GM12878 (cell line): ENCODE measurements at regions not wholly inside any gene's neighbourhood (a gene's known extent, or its start where the extent isn't known, plus 50 kb on each side); places are given as distances from the start of the nearest gene placed in this dataset.

Experiments
- ATAC-seq: fragments of 200-7000 bp; cut with Tn5 transposase; 3 replicates; pipeline ENCODE4 v1.9.1; 2020; ENCODE audit warnings: mild to moderate bottlenecking, moderate library complexity
- BruUV-seq: library from RNA; stranded (reverse); fragments of 400-500 nt; replicated peaks from 2 replicates; lab custom pipeline; 2021; lab: Mats Ljungman, UMichigan
- CTCF ChIA-PET: fragments of 300-600 bp; sonication (Branson Sonifier 250); formaldehyde crosslinking; extraction: SDS; loops from one replicate; lab custom pipeline; 2021; ENCODE audit warnings: inconsistent platforms; lab: Yijun Ruan, JAX
- POLR2A ChIA-PET: fragments of 350-600 bp; formaldehyde crosslinking; extraction: SDS; loops from one replicate; lab custom pipeline; 2021; ENCODE audit warnings: inconsistent platforms; lab: Charles Lee
- RAD21 ChIA-PET: fragments of 300-600 bp; sonication (Branson Sonifier 250); formaldehyde crosslinking; loops from one replicate; lab custom pipeline; 2023; ENCODE audit warnings: antibody characterized with exemption; ENCODE audit not compliant: unreplicated experiment; lab: Charles Lee
- SMC1A ChIA-PET: fragments of 300-600 bp; sonication (Branson Sonifier 250); formaldehyde crosslinking; loops from one replicate; lab custom pipeline; 2023; ENCODE audit not compliant: unreplicated experiment, uncharacterized antibody; lab: Charles Lee
- DNase-seq: peaks from one replicate; pipeline ENCODE4 v3.0.0-alpha.2; 2011; ENCODE audit warnings: low read depth, low spot score
- FAIRE-seq: peaks from 3 replicates; lab custom pipeline; 2011; peaks lifted over from hg19 to GRCh38; lab: Jason Lieb, UNC
- H2AFZ ChIP-seq: 2 replicates; pipeline ENCODE4 v1.6.0; 2011; ENCODE audit warnings: low read depth, low read length, control low read depth; ENCODE audit not compliant: control insufficient read depth
- H3K27ac ChIP-seq: 2 replicates; pipeline ENCODE4 v1.5.1; 2011; ENCODE audit warnings: control low read depth; ENCODE audit not compliant: control insufficient read depth, insufficient read depth
- H3K27me3 ChIP-seq, 2 experiments: replicated peaks in 1 of 2; 2 replicates each; pipeline versions ENCODE4 v1.6.0 to v1.6.1; 2011; ENCODE audit warnings: low read length in 1 of 2; ENCODE audit not compliant: control insufficient read depth in 2 of 2, insufficient read depth in 2 of 2
- H3K36me3 ChIP-seq, 2 experiments: 2 replicates each; pipeline ENCODE4 v1.5.1; 2011; ENCODE audit warnings: low read length in 1 of 2; ENCODE audit not compliant: control insufficient read depth in 2 of 2, insufficient read depth in 2 of 2
- H3K4me1 ChIP-seq: 2 replicates; pipeline ENCODE4 v1.6.1; 2011; ENCODE audit warnings: mild to moderate bottlenecking, low read length, moderate library complexity, mixed read lengths; ENCODE audit not compliant: control insufficient read depth, insufficient read depth
- H3K4me2 ChIP-seq: 2 replicates; pipeline ENCODE4 v1.6.0; 2011; ENCODE audit warnings: control low read depth; ENCODE audit not compliant: control insufficient read depth, insufficient read depth
- H3K4me3 ChIP-seq: fragments of 200-600 bp; sonication (generic); 2 replicates; pipeline ENCODE4 v1.5.1; 2016
- H3K79me2 ChIP-seq: 2 replicates; pipeline ENCODE4 v1.6.0; 2011; ENCODE audit warnings: low read length; ENCODE audit not compliant: control insufficient read depth, insufficient read depth
- H3K9ac ChIP-seq: 2 replicates; pipeline ENCODE4 v1.8.0; 2011; ENCODE audit warnings: low read length, control low read depth, mixed read lengths; ENCODE audit not compliant: control insufficient read depth, insufficient read depth
- H3K9me3 ChIP-seq: replicated peaks from 3 replicates; pipeline ENCODE4 v1.5.1; 2011; ENCODE audit warnings: mild to moderate bottlenecking, low read length; ENCODE audit not compliant: control insufficient read depth, insufficient read depth
- H4K20me1 ChIP-seq: 2 replicates; pipeline ENCODE4 v1.6.0; 2011; ENCODE audit not compliant: control insufficient read depth, insufficient read depth
- ASH2L ChIP-seq: fragments of 300-600, 200-600 bp; sonication (generic); IDR thresholded peaks from 2 replicates; pipeline ENCODE4 v1.6.1; 2017; ENCODE audit warnings: low read depth, mild to moderate bottlenecking, borderline replicate concordance
- BRCA1 ChIP-seq: IDR thresholded peaks from 2 replicates; pipeline ENCODE4 v1.6.1; 2011; ENCODE audit warnings: low read depth, low read length, improper control_type of control experiment
- CBX3 ChIP-seq: fragments of 200-600 bp; sonication (generic); IDR thresholded peaks from 2 replicates; pipeline ENCODE4 v1.6.1; 2016; ENCODE audit warnings: low read depth, borderline replicate concordance
- CEBPB ChIP-seq, 2 experiments: fragments of 150-350 bp in 1 of 2; IDR thresholded peaks; 2 replicates each; pipeline ENCODE4 v1.6.1; 2012 to 2014; ENCODE audit warnings: low read depth in 2 of 2, low read length in 2 of 2, borderline replicate concordance in 1 of 2, inconsistent platforms in 1 of 2
- NR2C2 ChIP-seq: IDR thresholded peaks from 2 replicates; pipeline ENCODE4 v1.6.1; 2011; ENCODE audit warnings: borderline replicate concordance, low read depth; ENCODE audit not compliant: control insufficient read depth, insufficient read length
- RAD51 ChIP-seq: fragments of 450-650 bp; IDR thresholded peaks from 2 replicates; pipeline ENCODE4 v1.6.1; 2016; ENCODE audit warnings: moderate library complexity, mild to moderate bottlenecking, inconsistent platforms
- STAT3 ChIP-seq: IDR thresholded peaks from 2 replicates; pipeline ENCODE4 v1.6.1; 2011; ENCODE audit warnings: low read depth, low read length, improper control_type of control experiment
- SUZ12 ChIP-seq: fragments of 200-600 bp; sonication (generic); IDR thresholded peaks from one replicate; pipeline ENCODE4 v1.6.1; 2018; ENCODE audit warnings: antibody characterized with exemption, mild to moderate bottlenecking; ENCODE audit not compliant: unreplicated experiment
- ZNF207 ChIP-seq: fragments of 450-650 bp; IDR thresholded peaks from 2 replicates; pipeline ENCODE4 v1.6.1; 2014; ENCODE audit warnings: antibody characterized with exemption, mild to moderate bottlenecking, borderline replicate concordance
- ZNF24 ChIP-seq: fragments of 450-650 bp; IDR thresholded peaks from 2 replicates; pipeline ENCODE4 v1.6.1; 2017; ENCODE audit warnings: antibody characterized with exemption, mild to moderate bottlenecking
- ZZZ3 ChIP-seq: IDR thresholded peaks from 2 replicates; pipeline ENCODE4 v1.6.1; 2011; ENCODE audit warnings: low read depth; ENCODE audit not compliant: control insufficient read depth, insufficient read length
- WGBS: methylation state at CpG from one replicate; pipeline ENCODE4 v1.1.6; 2016; ENCODE audit warnings: low lambda C conversion rate; ENCODE audit not compliant: insufficient replicate concordance, insufficient coverage; ENCODE audit errors: missing lambda C conversion rate; 5-methylcytosine and 5-hydroxymethylcytosine counted together
- in situ Hi-C: fragments of 300-500 bp; cut with MboI; formaldehyde crosslinking; loops from 9 replicates; pipeline ENCODE4 v1.14.3; 2018; ENCODE audit warnings: mixed read lengths
- intact Hi-C: fragments of 100-400 bp; cut with micrococcal nuclease; formaldehyde crosslinking; loops from one replicate; pipeline ENCODE4 v1.14.2; 2022; ENCODE audit not compliant: unreplicated experiment
- TF ChIP-seq, protein P1 (sequence below): fragments of 450-650 bp; IDR thresholded peaks from 2 replicates; pipeline ENCODE4 v1.6.1; 2016; ENCODE audit warnings: mild to moderate bottlenecking
- TF ChIP-seq, protein P2 (sequence below): fragments of 450-650 bp; IDR thresholded peaks from 2 replicates; pipeline ENCODE4 v1.6.1; 2017; ENCODE audit warnings: mild to moderate bottlenecking, moderate library complexity
- TF ChIP-seq, protein P3 (sequence below), 3 experiments: IDR thresholded peaks in 2 of 3; conservative IDR thresholded peaks in 1 of 3; 2 replicates each; pipeline ENCODE4 v1.5.1; 2011; ENCODE audit warnings: low read depth in 3 of 3, low read length in 3 of 3, mild to moderate bottlenecking in 3 of 3, control low read depth in 2 of 3, moderate library complexity in 2 of 3, inconsistent platforms in 1 of 3, mixed read lengths in 1 of 3; ENCODE audit not compliant: control insufficient read depth in 2 of 3, insufficient read depth in 1 of 3; ENCODE audit errors: extremely low read depth in 1 of 3
- TF ChIP-seq, protein P4 (sequence below): fragments of 450-650 bp; IDR thresholded peaks from 2 replicates; pipeline ENCODE4 v1.6.1; 2017; ENCODE audit warnings: antibody characterized with exemption, mild to moderate bottlenecking, moderate library complexity

DNA sequence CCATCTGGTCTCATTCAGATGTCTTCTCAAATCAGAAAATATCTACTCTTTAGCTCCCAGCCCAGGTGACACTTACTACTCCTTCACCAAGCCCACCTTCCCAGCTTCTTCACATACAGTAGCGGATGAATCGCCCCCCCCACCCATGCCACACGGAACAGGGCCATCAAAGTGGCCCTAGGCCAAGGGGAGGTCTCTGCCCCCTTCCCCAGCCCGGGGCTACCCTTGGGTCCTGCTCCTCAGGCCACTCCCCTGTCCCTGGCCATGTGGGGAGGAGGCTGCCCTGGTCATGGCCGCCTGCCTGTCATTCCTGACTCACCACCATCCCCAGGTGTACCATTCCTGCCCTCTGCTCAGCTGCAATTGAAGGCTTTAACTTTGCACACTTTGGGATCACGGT, 142.8 kb downstream of the NECTIN1 start:
- BruUV-seq: no TSS peak
- Histone ChIP-seq H3K4me1 (no peaks in the 10 kb centered on the region), H3K9ac (no peak overlapping the region), H3K36me3 (no peaks in the 10 kb centered on the region), H3K79me2 (no peaks in the 10 kb centered on the region), H3K27me3 (peaks cover 10% of the 10 kb centered on the region in 2 experiments), H2AFZ (no peak overlapping the region), H3K4me2 (no peak overlapping the region), H3K4me3 (no peak overlapping the region), H3K9me3 (no peaks in the 10 kb centered on the region), H4K20me1 (no peaks in the 10 kb centered on the region), H3K27ac (no peak overlapping the region)
- RAD21 ChIA-PET: no interaction called here
- SMC1A ChIA-PET: no interaction called here
- in situ Hi-C loops (no loop called here), intact Hi-C loops (no loop called here)
- FAIRE-seq (no peak), DNase-seq (no peak), ATAC-seq (no peak)
- POLR2A ChIA-PET: interaction anchor here (0.6 kb wide), 1 partner anchor 165 kb away, joined by 4 read pairs; no protein-coding TSS in a partner anchor
- CTCF ChIA-PET: no interaction called here
- WGBS: 21% methylated on average over 5 of the region's 6 CpGs
- TF ChIP-seq STAT3 (no peak), RAD51 (no peak), ZNF207 (no peak), ZZZ3 (no peak), SUZ12 (no peak), CBX3 (no peak), NR2C2 (no peak), ZNF24 (no peak), CEBPB (IDR thresholded peaks at IDR 0.05; ENCODE audit: borderline replicate concordance in 1 of 2, low read depth in 2 of 2, low read length in 2 of 2) (no peak), BRCA1 (no peak), ASH2L (no peak)
- TF ChIP-seq, protein P1, sequence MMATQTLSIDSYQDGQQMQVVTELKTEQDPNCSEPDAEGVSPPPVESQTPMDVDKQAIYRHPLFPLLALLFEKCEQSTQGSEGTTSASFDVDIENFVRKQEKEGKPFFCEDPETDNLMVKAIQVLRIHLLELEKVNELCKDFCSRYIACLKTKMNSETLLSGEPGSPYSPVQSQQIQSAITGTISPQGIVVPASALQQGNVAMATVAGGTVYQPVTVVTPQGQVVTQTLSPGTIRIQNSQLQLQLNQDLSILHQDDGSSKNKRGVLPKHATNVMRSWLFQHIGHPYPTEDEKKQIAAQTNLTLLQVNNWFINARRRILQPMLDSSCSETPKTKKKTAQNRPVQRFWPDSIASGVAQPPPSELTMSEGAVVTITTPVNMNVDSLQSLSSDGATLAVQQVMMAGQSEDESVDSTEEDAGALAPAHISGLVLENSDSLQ: no peak
- TF ChIP-seq, protein P2, sequence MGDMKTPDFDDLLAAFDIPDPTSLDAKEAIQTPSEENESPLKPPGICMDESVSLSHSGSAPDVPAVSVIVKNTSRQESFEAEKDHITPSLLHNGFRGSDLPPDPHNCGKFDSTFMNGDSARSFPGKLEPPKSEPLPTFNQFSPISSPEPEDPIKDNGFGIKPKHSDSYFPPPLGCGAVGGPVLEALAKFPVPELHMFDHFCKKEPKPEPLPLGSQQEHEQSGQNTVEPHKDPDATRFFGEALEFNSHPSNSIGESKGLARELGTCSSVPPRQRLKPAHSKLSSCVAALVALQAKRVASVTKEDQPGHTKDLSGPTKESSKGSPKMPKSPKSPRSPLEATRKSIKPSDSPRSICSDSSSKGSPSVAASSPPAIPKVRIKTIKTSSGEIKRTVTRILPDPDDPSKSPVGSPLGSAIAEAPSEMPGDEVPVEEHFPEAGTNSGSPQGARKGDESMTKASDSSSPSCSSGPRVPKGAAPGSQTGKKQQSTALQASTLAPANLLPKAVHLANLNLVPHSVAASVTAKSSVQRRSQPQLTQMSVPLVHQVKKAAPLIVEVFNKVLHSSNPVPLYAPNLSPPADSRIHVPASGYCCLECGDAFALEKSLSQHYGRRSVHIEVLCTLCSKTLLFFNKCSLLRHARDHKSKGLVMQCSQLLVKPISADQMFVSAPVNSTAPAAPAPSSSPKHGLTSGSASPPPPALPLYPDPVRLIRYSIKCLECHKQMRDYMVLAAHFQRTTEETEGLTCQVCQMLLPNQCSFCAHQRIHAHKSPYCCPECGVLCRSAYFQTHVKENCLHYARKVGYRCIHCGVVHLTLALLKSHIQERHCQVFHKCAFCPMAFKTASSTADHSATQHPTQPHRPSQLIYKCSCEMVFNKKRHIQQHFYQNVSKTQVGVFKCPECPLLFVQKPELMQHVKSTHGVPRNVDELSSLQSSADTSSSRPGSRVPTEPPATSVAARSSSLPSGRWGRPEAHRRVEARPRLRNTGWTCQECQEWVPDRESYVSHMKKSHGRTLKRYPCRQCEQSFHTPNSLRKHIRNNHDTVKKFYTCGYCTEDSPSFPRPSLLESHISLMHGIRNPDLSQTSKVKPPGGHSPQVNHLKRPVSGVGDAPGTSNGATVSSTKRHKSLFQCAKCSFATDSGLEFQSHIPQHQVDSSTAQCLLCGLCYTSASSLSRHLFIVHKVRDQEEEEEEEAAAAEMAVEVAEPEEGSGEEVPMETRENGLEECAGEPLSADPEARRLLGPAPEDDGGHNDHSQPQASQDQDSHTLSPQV: no peak
- TF ChIP-seq, protein P3, sequence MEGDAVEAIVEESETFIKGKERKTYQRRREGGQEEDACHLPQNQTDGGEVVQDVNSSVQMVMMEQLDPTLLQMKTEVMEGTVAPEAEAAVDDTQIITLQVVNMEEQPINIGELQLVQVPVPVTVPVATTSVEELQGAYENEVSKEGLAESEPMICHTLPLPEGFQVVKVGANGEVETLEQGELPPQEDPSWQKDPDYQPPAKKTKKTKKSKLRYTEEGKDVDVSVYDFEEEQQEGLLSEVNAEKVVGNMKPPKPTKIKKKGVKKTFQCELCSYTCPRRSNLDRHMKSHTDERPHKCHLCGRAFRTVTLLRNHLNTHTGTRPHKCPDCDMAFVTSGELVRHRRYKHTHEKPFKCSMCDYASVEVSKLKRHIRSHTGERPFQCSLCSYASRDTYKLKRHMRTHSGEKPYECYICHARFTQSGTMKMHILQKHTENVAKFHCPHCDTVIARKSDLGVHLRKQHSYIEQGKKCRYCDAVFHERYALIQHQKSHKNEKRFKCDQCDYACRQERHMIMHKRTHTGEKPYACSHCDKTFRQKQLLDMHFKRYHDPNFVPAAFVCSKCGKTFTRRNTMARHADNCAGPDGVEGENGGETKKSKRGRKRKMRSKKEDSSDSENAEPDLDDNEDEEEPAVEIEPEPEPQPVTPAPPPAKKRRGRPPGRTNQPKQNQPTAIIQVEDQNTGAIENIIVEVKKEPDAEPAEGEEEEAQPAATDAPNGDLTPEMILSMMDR (IDR thresholded peaks at IDR 0.05 in 2 of 3, conservative IDR thresholded peaks at IDR 0.05 in 1 of 3; ENCODE audit: control insufficient read depth in 2 of 3, extremely low read depth in 1 of 3, insufficient read depth in 1 of 3, low read depth in 3 of 3, low read length in 3 of 3): no peak
- TF ChIP-seq, protein P4, sequence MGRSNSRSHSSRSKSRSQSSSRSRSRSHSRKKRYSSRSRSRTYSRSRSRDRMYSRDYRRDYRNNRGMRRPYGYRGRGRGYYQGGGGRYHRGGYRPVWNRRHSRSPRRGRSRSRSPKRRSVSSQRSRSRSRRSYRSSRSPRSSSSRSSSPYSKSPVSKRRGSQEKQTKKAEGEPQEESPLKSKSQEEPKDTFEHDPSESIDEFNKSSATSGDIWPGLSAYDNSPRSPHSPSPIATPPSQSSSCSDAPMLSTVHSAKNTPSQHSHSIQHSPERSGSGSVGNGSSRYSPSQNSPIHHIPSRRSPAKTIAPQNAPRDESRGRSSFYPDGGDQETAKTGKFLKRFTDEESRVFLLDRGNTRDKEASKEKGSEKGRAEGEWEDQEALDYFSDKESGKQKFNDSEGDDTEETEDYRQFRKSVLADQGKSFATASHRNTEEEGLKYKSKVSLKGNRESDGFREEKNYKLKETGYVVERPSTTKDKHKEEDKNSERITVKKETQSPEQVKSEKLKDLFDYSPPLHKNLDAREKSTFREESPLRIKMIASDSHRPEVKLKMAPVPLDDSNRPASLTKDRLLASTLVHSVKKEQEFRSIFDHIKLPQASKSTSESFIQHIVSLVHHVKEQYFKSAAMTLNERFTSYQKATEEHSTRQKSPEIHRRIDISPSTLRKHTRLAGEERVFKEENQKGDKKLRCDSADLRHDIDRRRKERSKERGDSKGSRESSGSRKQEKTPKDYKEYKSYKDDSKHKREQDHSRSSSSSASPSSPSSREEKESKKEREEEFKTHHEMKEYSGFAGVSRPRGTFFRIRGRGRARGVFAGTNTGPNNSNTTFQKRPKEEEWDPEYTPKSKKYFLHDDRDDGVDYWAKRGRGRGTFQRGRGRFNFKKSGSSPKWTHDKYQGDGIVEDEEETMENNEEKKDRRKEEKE: no peak
